IMR-90 (cell line): ENCODE measurements at regions not wholly inside any gene's neighbourhood (a gene's known extent, or its start where the extent isn't known, plus 50 kb on each side); places are given as distances from the start of the nearest gene placed in this dataset.

Experiments used
- ATAC-seq: fragments of 200-7000 bp; cut with Tn5 transposase; 2 replicates; pipeline ENCODE4 v1.9.1; 2020; ENCODE audit warnings: low read depth, mild to moderate bottlenecking, moderate library complexity
- BruUV-seq: library from RNA; stranded (reverse); fragments of 400-500 nt; replicated peaks from 2 replicates; lab custom pipeline; 2021; lab: Mats Ljungman, UMichigan
- CTCF ChIA-PET: fragments of 300-600 bp; formaldehyde crosslinking; extraction: SDS; loops from one replicate; lab custom pipeline; 2021; ENCODE audit warnings: antibody characterized with exemption; lab: Yijun Ruan, JAX
- POLR2A ChIA-PET: fragments of 300-600 bp; sonication (Branson Sonifier 250); formaldehyde crosslinking; loops from one replicate; lab custom pipeline; 2022; ENCODE audit warnings: antibody characterized with exemption; ENCODE audit not compliant: unreplicated experiment; lab: Charles Lee
- DNase-seq: peaks from one replicate; pipeline ENCODE4 v3.0.0; 2013
- H2AFZ ChIP-seq: replicated peaks from 2 replicates; pipeline ENCODE3; 2013; ENCODE audit warnings: low read length, mild to moderate bottlenecking; ENCODE audit not compliant: poor library complexity
- H2AK5ac ChIP-seq: 2 replicates; pipeline ENCODE4 v1.6.1; 2013; ENCODE audit warnings: low read depth, low read length, inconsistent platforms
- H2AK9ac ChIP-seq: replicated peaks from 2 replicates; pipeline ENCODE3; 2013; ENCODE audit warnings: mild to moderate bottlenecking, low read depth, low read length, moderate library complexity; ENCODE audit not compliant: poor library complexity
- H2BK120ac ChIP-seq: 2 replicates; pipeline ENCODE4 v1.6.1; 2013; ENCODE audit warnings: low read depth, low read length, inconsistent platforms
- H2BK15ac ChIP-seq: 3 replicates; pipeline ENCODE4 v1.6.1; 2013; ENCODE audit warnings: low read depth, low read length, inconsistent platforms
- H2BK20ac ChIP-seq: 2 replicates; pipeline ENCODE4 v1.6.1; 2013; ENCODE audit warnings: low read depth, mild to moderate bottlenecking, inconsistent platforms, low read length, moderate library complexity
- H2BK5ac ChIP-seq: 2 replicates; pipeline ENCODE4 v1.6.1; 2013; ENCODE audit warnings: mild to moderate bottlenecking, low read depth, low read length, inconsistent platforms; ENCODE audit not compliant: poor library complexity, severe bottlenecking
- H3K14ac ChIP-seq: replicated peaks from 2 replicates; pipeline ENCODE4 v1.6.1; 2013; ENCODE audit warnings: low read depth, low read length, inconsistent platforms
- H3K18ac ChIP-seq: 2 replicates; pipeline ENCODE4 v1.6.1; 2013; ENCODE audit warnings: low read depth, low read length, control low read depth
- H3K23ac ChIP-seq: 2 replicates; pipeline ENCODE4 v1.6.1; 2013; ENCODE audit warnings: low read depth, low read length, inconsistent platforms
- H3K27ac ChIP-seq: 2 replicates; pipeline ENCODE4 v1.5.1; 2013; ENCODE audit warnings: mild to moderate bottlenecking, control low read depth, low read length; ENCODE audit not compliant: insufficient read depth
- H3K27me3 ChIP-seq: 2 replicates; pipeline ENCODE4 v1.6.1; 2013; ENCODE audit warnings: low read length; ENCODE audit not compliant: control insufficient read depth, insufficient read depth
- H3K36me3 ChIP-seq: 2 replicates; pipeline ENCODE4 v1.6.1; 2013; ENCODE audit warnings: low read length, mixed read lengths; ENCODE audit not compliant: control insufficient read depth, insufficient read depth
- H3K4ac ChIP-seq: 2 replicates; pipeline ENCODE4 v1.6.1; 2013; ENCODE audit warnings: low read depth, low read length, inconsistent platforms
- H3K4me1 ChIP-seq: 2 replicates; pipeline ENCODE4 v1.6.1; 2013; ENCODE audit warnings: low read length, mixed read lengths; ENCODE audit not compliant: control insufficient read depth, insufficient read depth
- H3K4me2 ChIP-seq: 2 replicates; pipeline ENCODE4 v1.6.1; 2013; ENCODE audit warnings: low read depth, mild to moderate bottlenecking, control low read depth, low read length, moderate library complexity
- H3K4me3 ChIP-seq: 2 replicates; pipeline ENCODE4 v1.5.1; 2013; ENCODE audit warnings: low read depth, mild to moderate bottlenecking, control low read depth, low read length, moderate library complexity; ENCODE audit not compliant: insufficient read depth
- H3K56ac ChIP-seq: 2 replicates; pipeline ENCODE4 v1.6.1; 2013; ENCODE audit warnings: low read length, inconsistent platforms; ENCODE audit not compliant: insufficient read depth; ENCODE audit errors: extremely low read depth
- H3K79me1 ChIP-seq, 2 experiments: 2 replicates each; pipeline ENCODE4 v1.6.1; 2013; ENCODE audit warnings: low read length in 2 of 2, inconsistent platforms in 1 of 2, low read depth in 1 of 2
- H3K9ac ChIP-seq: 2 replicates; pipeline ENCODE4 v1.6.1; 2013; ENCODE audit warnings: low read depth, low read length, control low read depth
- H3K9me1 ChIP-seq: 2 replicates; pipeline ENCODE4 v1.6.1; 2013; ENCODE audit warnings: low read length, inconsistent platforms; ENCODE audit not compliant: insufficient read depth
- H3K9me3 ChIP-seq: 2 replicates; pipeline ENCODE4 v1.6.1; 2013; ENCODE audit warnings: low read length; ENCODE audit not compliant: control insufficient read depth, insufficient read depth
- H4K20me1 ChIP-seq: 2 replicates; pipeline ENCODE4 v1.6.1; 2013; ENCODE audit warnings: low read length, inconsistent platforms; ENCODE audit not compliant: insufficient read depth
- H4K5ac ChIP-seq: 2 replicates; pipeline ENCODE4 v1.6.1; 2013; ENCODE audit warnings: mild to moderate bottlenecking, low read depth, low read length, control low read depth
- H4K8ac ChIP-seq, 2 experiments: 2 replicates each; pipeline ENCODE4 v1.6.1; 2013; ENCODE audit warnings: low read depth in 2 of 2, low read length in 2 of 2, control low read depth in 1 of 2, inconsistent platforms in 1 of 2
- H4K91ac ChIP-seq: 2 replicates; pipeline ENCODE4 v1.6.1; 2013; ENCODE audit warnings: low read depth, low read length, inconsistent platforms; ENCODE audit not compliant: insufficient read depth
- FOS ChIP-seq: fragments of 150-350 bp; IDR thresholded peaks from 2 replicates; pipeline ENCODE4 v1.6.1; 2016; ENCODE audit warnings: low read depth, low read length
- MXI1 ChIP-seq: IDR thresholded peaks from 2 replicates; pipeline ENCODE4 v1.6.1; 2012; ENCODE audit warnings: low read depth, mild to moderate bottlenecking, low read length, moderate library complexity, borderline replicate concordance
- NFE2L2 ChIP-seq: fragments of 150-350 bp; IDR thresholded peaks from 2 replicates; pipeline ENCODE4 v1.6.1; 2016; ENCODE audit warnings: low read depth, mild to moderate bottlenecking, low read length
- RCOR1 ChIP-seq: IDR thresholded peaks from 2 replicates; pipeline ENCODE4 v1.6.1; 2012; ENCODE audit warnings: mild to moderate bottlenecking, low read length, improper control_type of control experiment; ENCODE audit not compliant: insufficient replicate concordance
- RFX5 ChIP-seq: IDR thresholded peaks from 2 replicates; pipeline ENCODE4 v1.8.0; 2012; ENCODE audit warnings: low read depth, mild to moderate bottlenecking, low read length, moderate library complexity
- WGBS, 2 experiments: methylation state at CpG; one replicate each; pipeline versions ENCODE4 v1.1.5 to v1.1.7; 2013; ENCODE audit warnings: missing lambda C conversion rate in 2 of 2; ENCODE audit not compliant: insufficient read length in 1 of 2; ENCODE audit errors: extremely low coverage in 2 of 2; 5-methylcytosine and 5-hydroxymethylcytosine counted together
- dilution Hi-C: fragments of 300-500 bp; cut with HindIII; formaldehyde crosslinking; loops from one replicate; pipeline ENCODE4 v1.14.3; 2018; ENCODE audit warnings: low sequenced_read_pairs; ENCODE audit not compliant: unreplicated experiment
- in situ Hi-C: fragments of 300-500 bp; cut with MboI; formaldehyde crosslinking; loops from 3 replicates; pipeline ENCODE4 v1.14.3; 2019; ENCODE audit warnings: low sequenced_read_pairs, inconsistent platforms, mixed read lengths
- intact Hi-C: fragments of 100-400 bp; cut with micrococcal nuclease; formaldehyde crosslinking; loops from 2 replicates; pipeline ENCODE4 v1.10.0; 2022

DNA sequence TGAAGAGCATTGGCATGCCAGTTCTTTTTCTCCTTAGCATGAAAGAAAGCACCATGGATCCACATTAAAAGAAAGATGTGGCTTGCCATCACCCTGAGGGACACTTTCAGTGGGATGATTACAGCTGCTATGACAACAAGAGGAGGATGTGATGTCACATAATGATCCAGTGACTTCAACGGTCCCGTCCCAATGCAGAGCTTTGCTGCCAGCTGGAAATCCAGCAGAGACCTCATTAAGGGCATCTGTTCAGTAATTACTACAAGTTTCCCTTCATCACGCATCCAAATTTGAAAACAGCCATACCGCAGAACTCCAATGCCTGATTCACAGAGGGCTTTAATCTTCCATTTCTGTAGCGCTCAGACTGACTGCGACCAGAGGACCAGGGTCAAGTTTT is 206.6 kb downstream of the LSM5 start:
- intact Hi-C loops (no loop called here), dilution Hi-C loops (no loop called here), in situ Hi-C loops (no loop called here)
- Histone ChIP-seq H2AK5ac (no peak overlapping the region), H3K36me3 (no peaks in the 10 kb centered on the region), H4K8ac (no peak overlapping the region), H3K27me3 (no peaks in the 10 kb centered on the region), H3K23ac (no peak overlapping the region), H3K27ac (no peak overlapping the region), H3K4me1 (no peaks in the 10 kb centered on the region), H2BK15ac (no peak overlapping the region), H3K4ac (no peak overlapping the region), H4K5ac (no peak overlapping the region), H4K91ac (no peak overlapping the region), H3K9me3 (no peaks in the 10 kb centered on the region), H3K9ac (no peak overlapping the region), H2BK20ac (no peak overlapping the region), H3K4me2 (no peak overlapping the region), H3K14ac (no peak overlapping the region), H3K4me3 (no peak overlapping the region), H2AK9ac (no peak overlapping the region), H3K79me1 (no peaks in the 10 kb centered on the region), H3K18ac (no peak overlapping the region), H2BK120ac (no peak overlapping the region), H4K20me1 (no peaks in the 10 kb centered on the region), H3K9me1 (no peaks in the 10 kb centered on the region), H2AFZ (no peak overlapping the region), H3K56ac (no peak overlapping the region), H2BK5ac (no peak overlapping the region)
- 80% methylated on average over 1 of the region's 6 CpGs; no CpG with 5 or more reads in 1 of the 2 experiments for WGBS, 2 experiments
- no peak for ATAC-seq
- DNase-seq, result no peak
- TF ChIP-seq NFE2L2 (no peak), RCOR1 (no peak), FOS (no peak), MXI1 (no peak), RFX5 (no peak)
- POLR2A ChIA-PET, result no interaction called here
- CTCF ChIA-PET, result no interaction called here
- no TSS peak for BruUV-seq
